Islet of Langerhans (tissue), 1 donor: ENCODE measurements at regions not wholly inside any gene's neighbourhood (a gene's known extent, or its start where the extent isn't known, plus 50 kb on each side); places are given as distances from the start of the nearest gene placed in this dataset.

ENCODE experiments used
- FAIRE-seq: peaks from one replicate; lab custom pipeline; 2011; peaks lifted over from hg19 to GRCh38; lab: Jason Lieb, UNC

DNA sequence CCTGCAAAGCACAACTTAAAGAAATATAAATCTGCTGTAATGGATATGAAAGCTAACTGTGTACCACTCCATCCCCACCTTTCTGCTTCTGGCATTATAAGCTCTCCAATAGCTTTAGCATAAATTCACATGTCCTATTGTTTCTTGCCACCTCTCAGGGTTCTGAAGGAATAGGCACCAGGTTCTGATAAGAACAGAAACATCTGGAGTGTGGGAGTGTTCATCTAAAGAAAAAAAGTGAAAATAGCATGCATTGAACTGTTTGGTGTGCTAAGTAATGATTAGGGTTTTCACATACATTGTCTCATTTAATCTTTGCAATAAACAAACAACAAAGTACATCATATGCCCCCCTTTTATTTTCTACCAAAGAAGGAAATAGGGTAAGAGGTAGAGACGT, 72.3 kb downstream of the FAM76B start:
- FAIRE-seq, result no peak

DNA sequence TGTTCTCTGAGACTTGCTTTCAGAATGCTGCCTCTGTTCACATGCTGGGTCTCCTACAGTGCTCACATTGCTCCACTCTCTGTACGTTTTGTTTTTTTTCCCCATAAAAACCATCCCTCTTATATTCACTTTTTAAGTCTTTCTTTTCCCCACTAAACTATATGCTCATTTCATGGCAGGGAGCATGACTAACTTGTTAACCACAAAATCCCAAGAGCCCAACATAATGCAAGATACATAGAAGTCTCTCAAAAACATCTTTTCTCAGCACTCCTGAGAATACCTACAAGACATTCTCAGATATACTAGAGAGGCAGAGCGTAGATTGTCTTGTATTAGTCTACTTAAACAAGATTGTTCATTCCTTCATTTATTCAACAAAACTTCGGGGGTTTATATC, 73.3 kb downstream of the FAM76B start:
- no peak for FAIRE-seq

DNA sequence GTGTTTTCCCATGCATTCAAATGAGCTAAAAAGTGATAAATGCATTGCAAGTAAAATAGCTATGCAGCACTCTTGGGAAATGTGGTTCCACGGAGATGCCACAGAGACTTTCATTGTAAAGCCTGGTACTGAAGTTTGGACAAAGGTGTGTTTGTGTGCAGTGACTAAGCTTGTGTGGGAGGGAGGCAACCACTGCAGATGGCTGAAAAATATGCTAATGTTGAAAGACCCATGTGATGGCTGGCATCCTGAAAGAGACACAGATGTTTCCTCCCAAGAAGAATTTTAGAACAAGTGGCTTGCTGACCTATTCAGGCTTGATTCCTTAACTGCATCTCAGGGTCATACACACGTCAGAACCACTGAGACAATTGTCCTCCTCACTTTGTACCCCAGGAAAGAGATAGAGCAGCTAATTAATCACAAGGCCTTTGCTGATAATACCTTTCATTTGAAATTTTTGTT, 73.8 kb downstream of the FAM76B start:
- FAIRE-seq, result no peak

DNA sequence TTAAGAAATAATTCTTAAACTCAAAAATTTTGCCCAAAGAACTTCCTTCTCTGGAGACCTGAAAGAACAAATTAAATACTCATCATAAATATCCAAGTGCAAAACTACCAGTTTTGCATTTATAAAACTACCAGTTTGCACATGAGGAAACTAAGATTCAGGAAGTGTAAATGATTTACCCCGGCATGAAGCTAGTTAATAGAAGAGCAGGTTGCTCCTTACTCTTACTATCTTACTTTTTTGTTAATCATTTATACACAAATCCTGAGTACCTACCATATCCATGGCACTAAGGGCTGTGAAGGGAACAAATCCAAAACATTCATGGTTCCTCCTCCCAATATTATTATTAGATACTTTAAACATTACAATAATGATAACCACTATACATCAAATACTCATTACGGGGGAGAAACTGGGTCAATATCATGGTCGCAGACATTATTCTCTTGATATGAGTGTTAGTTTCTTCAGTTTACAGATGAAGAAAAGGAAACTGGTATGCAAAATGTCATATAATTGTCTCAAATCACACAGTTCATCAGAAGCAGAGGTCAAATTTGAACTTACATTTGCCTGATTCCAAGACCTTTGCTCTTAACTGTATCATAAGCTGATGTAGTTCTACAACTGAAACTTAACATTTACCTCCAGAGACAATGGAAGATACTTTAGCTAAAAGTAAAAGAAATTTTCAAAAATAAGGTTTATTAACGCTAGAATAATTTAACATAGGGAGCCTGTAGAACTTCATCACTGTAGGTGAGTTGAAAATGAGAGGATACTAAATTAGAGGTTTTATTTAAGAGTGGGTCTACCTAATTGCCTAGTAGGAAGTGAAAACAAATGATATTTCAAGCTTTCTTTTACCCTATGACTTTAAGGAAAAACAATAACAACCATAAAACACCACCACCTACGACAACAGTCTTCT, 74.5 kb downstream of the FAM76B start:
- no peak for FAIRE-seq

DNA sequence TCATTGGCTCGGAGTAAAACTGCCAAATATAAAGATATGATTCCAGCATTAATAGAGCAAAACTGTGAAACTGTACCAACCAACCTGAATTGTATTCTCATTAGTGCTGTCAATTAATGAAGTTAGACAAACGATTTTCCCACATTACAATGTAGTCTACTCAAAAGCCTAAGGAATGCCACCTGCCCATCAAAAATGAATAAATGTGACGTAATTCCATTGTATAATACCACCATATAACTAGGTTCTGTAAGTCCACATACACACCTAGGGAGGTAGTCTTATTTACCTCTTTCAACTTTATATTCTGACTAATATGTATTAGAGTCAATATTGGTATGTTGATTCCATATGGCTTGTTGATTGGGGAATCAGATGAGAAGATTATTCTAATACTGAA, 76.2 kb downstream of the FAM76B start:
- FAIRE-seq, result no peak

DNA sequence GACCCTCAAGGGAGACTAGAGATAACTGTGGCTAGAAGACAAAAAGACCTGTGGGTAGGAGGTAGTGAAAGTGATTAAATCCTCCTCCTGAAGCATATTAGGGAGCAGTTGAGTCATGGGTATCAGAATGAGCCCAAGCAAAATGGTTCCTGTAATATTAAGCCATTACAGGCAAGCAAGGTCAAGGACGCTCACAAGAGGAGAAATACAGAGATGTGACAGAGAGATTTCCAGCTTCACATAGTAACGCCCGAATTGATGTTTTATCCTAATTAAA, 77.7 kb downstream of the FAM76B start:
- no peak for FAIRE-seq

DNA sequence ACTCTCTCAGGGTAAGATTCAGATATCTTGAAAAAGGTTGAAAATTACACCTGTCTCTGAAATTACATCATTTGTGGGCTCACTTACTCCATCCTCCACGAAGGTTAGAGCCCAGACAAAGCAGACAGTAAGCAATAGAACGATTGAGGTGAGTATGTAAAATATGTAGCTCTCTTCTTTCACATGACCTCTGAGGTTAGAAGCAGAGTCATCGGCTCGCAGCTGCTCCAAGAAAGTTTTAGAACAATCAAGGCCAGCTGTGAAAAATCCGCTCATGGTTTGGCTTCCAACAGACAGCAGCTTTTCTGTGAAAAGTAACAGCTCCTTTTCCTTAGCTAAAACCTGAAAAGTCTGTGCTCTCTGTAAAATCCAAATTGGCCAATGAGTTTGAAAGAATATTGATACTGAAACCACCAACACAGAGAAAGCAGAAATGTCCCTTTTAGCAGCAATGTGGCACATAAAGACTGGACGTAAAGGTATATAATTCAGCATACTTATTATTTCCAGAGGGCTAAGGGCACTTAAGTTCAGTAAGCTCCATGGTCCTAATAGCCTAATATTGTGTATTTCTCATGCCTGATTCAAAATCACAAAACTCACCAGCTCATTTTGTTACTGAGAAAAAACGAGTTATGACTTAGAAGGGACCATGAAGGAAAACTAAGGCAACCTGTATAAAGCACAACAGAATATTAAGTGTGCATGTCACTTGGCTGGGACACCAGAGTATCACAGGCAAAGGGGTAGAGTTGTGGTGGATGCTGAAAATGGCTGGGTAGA, 78.2 kb downstream of the FAM76B start:
- FAIRE-seq, result no peak

DNA sequence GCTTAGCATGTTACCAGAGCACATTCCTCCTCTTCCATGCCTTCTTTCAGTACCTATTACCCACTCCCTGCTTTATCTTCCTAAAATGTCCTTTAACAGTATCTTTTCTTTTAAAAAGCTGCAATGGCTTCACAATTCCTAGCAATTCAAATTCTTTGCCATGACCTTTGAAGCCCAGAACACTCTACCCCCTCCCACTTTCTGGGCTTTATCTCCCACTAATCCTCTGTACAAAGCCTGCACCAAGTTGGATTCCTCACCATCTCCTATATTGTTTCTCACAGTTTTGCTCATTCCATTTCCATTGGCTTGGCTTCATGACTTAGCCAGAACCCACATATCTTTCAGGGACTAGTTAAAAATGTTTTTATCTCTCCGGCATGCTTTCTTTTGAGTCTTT, 80.9 kb downstream of the FAM76B start:
- no peak for FAIRE-seq

DNA sequence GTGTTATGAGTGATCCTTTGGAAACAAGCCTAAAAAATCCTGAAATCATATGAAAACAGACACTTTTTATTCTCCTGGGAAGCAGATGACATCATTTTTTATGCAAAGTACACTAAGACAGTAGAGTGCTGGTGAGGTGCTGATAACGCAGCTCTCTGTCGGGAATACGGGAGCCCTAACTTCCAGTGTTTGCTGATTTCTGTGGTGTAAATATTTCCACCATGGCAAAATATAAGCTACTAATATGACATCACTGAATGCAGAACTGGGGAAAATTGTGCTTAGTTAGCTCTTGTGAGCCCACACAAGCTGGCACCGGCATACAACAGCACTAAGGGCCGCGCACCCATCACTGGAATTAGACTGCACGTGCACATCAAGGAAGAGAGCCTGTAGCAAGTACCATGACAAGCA, 82.6 kb downstream of the FAM76B start:
- FAIRE-seq, result no peak

DNA sequence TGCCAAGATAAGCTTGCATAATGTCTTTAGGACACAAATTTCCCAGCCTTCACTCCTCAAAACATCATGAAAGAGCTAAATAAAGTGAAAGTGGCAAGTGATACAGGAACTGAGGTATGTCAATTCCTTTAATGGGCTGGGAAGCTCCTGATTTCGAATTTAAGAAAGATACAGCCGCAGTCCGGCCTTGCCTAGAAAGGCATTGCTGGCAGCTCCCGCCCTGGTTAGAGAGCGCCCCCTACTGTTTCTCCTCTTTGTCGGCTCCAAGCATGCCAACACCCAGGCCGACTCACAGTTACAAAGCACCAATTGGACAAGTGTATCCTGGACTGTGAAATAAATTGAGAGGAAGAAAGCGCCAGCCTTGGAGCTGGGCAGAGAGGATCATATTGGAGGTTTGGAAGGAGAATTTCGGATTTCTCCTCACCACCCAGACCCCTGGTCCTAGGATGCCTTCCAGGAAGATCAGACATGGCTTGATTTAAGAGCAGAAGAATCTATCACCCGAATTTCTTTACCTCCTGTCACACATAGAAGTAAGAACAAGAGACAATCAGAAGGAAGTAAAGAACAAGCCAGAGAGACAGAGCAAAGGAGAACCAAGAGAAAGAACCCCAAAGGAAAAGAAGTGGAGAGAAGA, 84.0 kb downstream of the FAM76B start:
- FAIRE-seq, result peak; percentile 66

DNA sequence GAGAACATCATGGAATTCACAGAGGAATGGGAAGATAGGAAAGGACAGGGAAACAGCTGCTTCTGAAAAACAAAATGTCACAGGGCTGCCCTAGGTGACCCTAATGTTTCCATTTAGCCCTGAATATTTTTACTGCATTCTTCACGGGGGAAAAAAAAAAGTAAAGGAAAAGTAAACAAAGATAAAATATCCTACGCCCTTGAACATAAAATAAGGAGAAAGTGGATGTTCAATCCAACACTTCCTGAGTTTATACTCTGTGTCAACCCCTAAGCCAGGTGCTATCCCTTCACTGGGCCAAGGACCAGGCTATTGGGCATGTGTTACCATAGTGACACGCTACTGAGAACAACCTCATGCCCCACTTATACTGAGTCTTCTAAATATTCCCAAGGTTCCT, 84.7 kb downstream of the FAM76B start:
- no peak for FAIRE-seq

DNA sequence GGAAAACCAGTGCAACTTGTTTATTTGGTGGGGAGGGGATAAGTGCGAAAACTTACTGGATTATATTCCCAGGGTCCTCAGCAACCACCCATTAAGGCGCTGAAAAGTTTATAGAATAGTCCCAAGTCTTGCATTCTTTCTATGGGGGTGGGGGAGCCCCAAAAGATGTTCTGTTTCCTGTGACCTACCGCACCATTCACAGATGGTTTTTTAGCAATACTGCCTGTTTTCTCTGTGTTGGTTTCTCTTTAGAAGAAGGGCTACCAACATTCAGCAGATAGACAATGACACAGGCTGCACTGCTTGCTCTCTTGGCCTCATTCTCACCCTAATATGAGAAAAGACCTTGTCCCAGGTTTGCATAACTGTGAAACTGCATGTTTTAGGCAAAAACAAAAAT, 86.5 kb downstream of the FAM76B start:
- FAIRE-seq, result no peak

DNA sequence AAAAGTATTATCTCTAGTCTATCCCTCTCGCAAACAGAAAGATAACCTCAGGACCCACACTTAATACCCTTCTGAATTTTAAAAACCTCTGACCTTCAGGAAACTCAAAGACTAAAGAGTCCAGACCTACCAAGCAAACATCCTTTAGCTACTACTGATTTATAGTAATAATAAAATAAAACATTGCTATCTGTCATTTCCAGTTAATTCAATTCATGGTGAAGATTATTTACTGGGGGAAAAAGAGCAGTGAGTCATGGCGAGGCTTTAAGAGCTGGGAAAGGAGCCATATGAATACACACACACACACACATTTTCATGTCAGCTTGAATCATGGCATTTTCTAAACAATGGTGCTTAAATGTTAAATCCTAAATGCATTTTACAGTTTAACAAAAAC, 87.1 kb downstream of the FAM76B start:
- peak; percentile 84 for FAIRE-seq

DNA sequence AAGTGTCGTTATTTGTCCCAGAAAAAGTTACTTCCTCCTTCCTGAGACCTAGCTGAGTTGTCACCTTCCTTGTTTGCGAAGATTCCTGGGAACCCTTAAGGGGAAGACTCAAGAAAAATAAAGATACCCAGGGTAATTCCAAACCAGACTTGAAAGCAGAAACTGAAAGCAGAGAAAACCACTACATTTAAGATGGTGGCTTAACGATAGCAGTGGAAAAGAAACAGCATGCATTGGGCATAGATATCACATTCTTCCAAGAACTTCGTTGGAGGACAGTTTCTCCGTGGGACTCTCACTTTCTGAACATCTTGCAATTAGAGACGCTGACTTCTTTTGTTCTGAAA, 89.1 kb downstream of the FAM76B start:
- FAIRE-seq, result no peak

DNA sequence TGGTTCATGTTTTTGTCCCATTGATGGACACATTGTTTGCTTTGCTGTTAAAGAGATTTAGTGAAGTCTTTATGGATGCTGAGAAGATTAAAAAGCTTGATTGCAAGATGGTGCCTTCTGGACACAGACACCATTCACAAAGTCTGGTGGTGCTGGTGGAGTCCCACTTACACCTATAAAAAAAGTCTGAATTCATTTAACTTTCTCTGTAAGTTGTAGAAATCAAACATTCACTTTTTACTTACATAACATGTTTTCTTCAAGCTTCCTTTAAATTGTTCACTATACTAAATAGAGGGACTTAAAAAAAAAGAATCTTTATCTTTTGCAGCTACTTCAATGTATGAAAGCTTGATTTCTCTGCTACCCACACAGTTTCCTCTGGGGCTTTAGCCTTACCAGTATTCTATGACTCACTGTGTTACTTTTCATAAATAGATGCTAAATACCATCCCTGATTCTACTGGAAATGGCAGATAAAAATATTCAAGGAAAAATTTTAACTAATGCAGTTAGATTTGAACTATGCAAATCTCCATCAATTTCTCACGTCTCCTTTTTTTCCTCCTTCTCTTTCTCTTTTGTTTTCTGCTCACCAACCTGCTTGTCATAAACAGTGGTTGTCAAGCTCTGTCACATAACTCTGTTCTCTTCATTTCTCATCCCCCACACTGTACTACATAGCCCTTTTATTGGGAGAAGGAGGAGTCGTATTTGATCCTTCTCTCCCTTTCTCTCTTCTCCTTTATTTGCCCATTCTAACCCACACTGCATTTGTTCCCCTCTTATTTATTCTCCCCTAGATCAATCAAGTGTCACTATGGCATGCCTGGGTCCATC, 89.7 kb downstream of the FAM76B start:
- peak; percentile 30 for FAIRE-seq

DNA sequence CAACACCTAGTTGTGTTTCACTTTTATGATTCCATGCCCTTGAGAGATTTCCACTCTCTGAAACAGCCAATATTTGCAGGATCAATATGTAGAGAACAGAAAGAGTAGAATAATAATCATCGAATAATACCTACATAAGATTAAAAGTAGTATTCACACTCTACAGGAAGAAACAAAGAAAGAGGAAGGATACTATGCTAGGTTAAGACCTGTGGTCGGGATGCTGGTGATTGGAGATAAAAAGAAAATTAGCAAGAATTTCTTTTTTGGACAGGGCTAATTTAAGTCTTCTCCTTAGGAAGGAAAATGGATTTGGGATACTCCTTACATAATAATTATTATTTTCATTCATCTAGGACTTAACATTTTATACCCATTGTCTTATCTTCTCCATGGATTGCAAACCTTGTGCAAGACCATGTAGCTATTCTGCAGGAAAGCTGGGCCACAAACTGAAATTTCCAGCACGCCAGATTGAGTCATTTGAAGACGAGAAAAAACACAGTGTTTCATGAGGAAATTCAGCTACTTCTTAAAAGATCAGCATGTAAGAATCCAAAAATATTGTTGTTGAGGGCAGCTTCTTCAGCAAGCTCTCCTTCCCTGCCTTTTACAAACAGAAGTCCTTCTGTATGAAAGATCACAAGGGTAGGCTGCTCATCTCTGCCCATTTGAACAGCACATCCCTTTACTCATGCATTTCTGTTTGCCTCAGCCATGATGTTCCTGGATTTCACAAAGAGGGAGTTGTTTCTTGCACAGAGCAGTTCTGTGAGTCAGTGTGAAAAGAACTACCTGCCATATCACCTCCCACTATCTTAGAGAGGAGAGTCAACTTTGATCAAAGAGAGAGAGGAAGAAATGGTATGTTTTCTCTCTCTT, 90.7 kb downstream of the FAM76B start:
- FAIRE-seq, result no peak

DNA sequence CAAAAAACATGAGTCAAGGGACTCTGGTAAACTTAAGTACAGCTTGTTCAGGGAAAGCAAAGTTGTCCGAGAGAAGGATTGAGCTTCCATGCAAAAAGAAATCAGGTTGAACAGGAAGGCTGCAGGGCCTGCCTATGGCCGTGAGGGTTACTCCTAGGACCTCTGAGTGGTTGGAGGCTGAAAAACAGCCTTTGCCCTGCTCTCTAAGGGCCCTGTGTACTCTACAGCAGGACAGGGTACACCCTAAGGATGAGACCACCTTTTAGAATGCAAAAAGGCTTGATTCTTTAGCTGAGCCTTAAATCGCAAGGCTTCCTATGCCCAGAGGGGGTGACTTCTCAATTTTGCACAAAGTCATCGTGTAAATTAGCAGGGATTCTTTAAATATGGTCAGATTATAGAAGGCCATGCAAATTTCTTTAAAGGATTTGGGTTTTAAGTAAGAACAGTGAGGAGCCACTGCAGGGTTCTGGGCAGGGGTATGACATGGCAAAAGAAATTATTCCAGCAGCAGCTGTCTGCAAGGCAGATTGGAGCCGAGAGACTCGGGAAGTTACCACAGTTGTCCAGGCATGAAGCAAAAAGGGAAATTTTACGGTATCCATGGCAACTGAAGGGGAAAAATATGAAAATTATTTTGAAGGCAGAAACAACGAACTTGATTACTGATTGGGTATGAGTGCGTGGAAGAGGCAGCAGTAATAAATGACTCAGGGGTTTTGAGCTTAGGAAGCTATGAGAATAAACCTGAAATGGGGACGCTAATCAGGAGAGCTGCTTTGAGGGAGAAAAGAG, 91.8 kb downstream of the FAM76B start:
- no peak for FAIRE-seq

DNA sequence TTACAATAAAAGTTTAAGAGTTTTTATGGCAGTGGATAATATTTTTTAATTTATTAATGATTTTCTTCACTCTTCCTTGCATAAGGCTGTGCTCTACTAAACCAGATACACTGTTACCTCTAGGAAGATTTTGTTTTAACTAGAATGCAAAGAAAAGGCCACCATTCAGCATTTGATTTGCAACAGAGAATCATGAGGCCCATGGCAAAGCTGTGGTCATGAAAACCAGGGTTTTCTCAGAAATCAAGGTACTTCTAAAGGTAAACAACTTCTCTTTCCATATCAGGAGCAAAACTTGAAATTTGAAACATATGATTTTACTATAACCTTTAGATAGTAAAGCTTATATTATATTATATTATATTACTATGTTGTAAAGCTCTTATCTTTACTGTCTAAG, 94.4 kb downstream of the FAM76B start:
- no peak for FAIRE-seq

DNA sequence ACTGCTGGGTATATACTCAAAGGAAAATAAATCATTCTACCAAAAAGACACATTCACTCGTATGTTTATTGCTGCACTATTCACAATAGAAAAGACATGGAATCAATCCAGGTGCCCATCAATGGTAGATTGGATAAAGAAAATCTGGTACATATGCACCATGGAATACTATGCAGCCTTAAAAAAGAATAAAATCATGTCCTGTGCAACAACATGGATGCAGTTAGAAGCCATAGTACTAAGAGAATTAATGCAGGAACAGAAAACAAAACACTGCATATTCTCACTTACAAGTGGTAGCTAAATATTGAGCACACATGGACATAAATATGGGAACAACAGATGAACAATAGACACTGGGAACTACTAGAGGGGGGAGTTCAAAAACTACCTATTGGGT, 96.3 kb downstream of the FAM76B start:
- no peak for FAIRE-seq

DNA sequence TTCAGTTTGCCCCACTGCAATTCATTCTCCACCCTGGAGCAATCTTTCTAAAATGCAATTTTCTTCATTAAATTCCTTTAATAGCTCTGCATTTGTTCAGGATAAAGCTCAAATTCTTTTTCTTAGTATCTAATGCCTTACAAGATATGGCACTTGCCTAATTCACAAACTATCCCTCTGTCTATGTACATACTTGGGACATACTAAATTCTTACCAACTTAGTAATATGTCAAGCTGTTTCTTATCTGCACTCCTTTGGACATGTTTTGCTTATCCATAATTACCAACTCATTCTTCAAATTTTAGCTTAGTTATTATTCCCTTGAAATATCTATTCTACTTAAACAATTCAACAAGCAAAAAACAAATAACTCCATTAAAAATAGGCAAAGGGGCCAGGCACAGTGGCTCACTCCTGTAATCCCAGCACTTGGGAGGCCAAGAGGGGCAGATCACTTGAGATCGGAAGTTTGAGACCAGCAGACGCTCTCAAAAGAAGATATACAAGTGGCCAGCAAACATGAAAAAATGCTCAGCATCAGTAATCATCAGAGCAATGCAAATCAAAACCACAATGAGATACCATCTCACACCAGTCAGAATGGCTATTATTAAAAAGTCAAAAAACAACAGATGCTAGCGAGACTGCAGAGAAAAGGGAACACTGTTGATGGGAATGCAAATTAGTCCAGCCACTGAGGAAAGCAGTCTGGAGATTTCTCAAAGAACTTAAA, 96.9 kb downstream of the FAM76B start:
- no peak for FAIRE-seq
